ENCODE measurements at regions not wholly inside any gene's neighbourhood (a gene's known extent, or its start where the extent isn't known, plus 50 kb on each side); places are given as distances from the start of the nearest gene placed in this dataset.
"Not testable (repeated sequence)": the region's sequence is repeated elsewhere in the genome, so short reads cannot be mapped to it uniquely, and the experiment has no call there.

GRCh38 chr5:116773926-116774325 lies 199.3 kb upstream of the SEMA6A start:
- H3K4me3 Mint-ChIP-seq (ENCODE audit: low read depth, unreplicated experiment) = no peak overlapping the region
- no TSS peak for BruUV-seq (replicated peaks)
- intact Hi-C loops (cut with micrococcal nuclease; ENCODE audit: unreplicated experiment) = no loop called here
- CTCF ChIA-PET = no interaction called here
- H3K4me1 Mint-ChIP-seq (ENCODE audit: low read depth, unreplicated experiment) = no peaks in the 10 kb centered on the region
- H3K27ac Mint-ChIP-seq (ENCODE audit: unreplicated experiment) = no peak overlapping the region
- H3K27me3 Mint-ChIP-seq (ENCODE audit: unreplicated experiment) = no peaks in the 10 kb centered on the region
- DNase-seq = no peak
- H3K36me3 Mint-ChIP-seq (ENCODE audit: insufficient read depth, unreplicated experiment) = no peaks in the 10 kb centered on the region
- no peaks in the 10 kb centered on the region for H3K9me3 Mint-ChIP-seq (ENCODE audit: low read depth, unreplicated experiment)
- TF ChIP-seq CTCF (IDR thresholded peaks at IDR 0.05; ENCODE audit: unreplicated experiment) = no peak

GRCh38 chr5:116772806-116773205 lies 198.2 kb upstream of the SEMA6A start:
- no peaks in the 10 kb centered on the region for H3K27me3 Mint-ChIP-seq (ENCODE audit: unreplicated experiment)
- TF ChIP-seq CTCF (IDR thresholded peaks at IDR 0.05; ENCODE audit: unreplicated experiment) = no peak
- H3K4me1 Mint-ChIP-seq (ENCODE audit: low read depth, unreplicated experiment) = no peaks in the 10 kb centered on the region
- no peaks in the 10 kb centered on the region for H3K9me3 Mint-ChIP-seq (ENCODE audit: low read depth, unreplicated experiment)
- no TSS peak for BruUV-seq (replicated peaks)
- no peak for DNase-seq
- no peak overlapping the region for H3K4me3 Mint-ChIP-seq (ENCODE audit: low read depth, unreplicated experiment)
- CTCF ChIA-PET = no interaction called here
- no peak overlapping the region for H3K27ac Mint-ChIP-seq (ENCODE audit: unreplicated experiment)
- no peaks in the 10 kb centered on the region for H3K36me3 Mint-ChIP-seq (ENCODE audit: insufficient read depth, unreplicated experiment)
- intact Hi-C loops (cut with micrococcal nuclease; ENCODE audit: unreplicated experiment) = no loop called here

- TF ChIP-seq CTCF (IDR thresholded peaks at IDR 0.05; ENCODE audit: unreplicated experiment) = no peak
- Mint-ChIP-seq H3K4me3 (ENCODE audit: low read depth, unreplicated experiment) (no peak overlapping the region), H3K36me3 (ENCODE audit: insufficient read depth, unreplicated experiment) (no peaks in the 10 kb centered on the region), H3K9me3 (ENCODE audit: low read depth, unreplicated experiment) (no peaks in the 10 kb centered on the region), H3K27me3 (ENCODE audit: unreplicated experiment) (no peaks in the 10 kb centered on the region), H3K4me1 (ENCODE audit: low read depth, unreplicated experiment) (no peaks in the 10 kb centered on the region), H3K27ac (ENCODE audit: unreplicated experiment) (no peak overlapping the region)
- CTCF ChIA-PET = no interaction called here
- intact Hi-C loops (cut with micrococcal nuclease; ENCODE audit: unreplicated experiment) = no loop called here
- BruUV-seq (replicated peaks) = no TSS peak
- DNase-seq = no peak
Measured at GRCh38 chr5:116772152-116772501, 197.5 kb upstream of the SEMA6A start.

GRCh38 chr5:116771466-116772151 lies 197.0 kb upstream of the SEMA6A start:
- no TSS peak for BruUV-seq (replicated peaks)
- Mint-ChIP-seq H3K4me3 (ENCODE audit: low read depth, unreplicated experiment) (no peak overlapping the region), H3K9me3 (ENCODE audit: low read depth, unreplicated experiment) (no peaks in the 10 kb centered on the region), H3K36me3 (ENCODE audit: insufficient read depth, unreplicated experiment) (peaks cover 3% of the 10 kb centered on the region), H3K27ac (ENCODE audit: unreplicated experiment) (no peak overlapping the region), H3K4me1 (ENCODE audit: low read depth, unreplicated experiment) (peaks cover 5% of the 10 kb centered on the region), H3K27me3 (ENCODE audit: unreplicated experiment) (no peaks in the 10 kb centered on the region)
- DNase-seq = no peak
- intact Hi-C loops (cut with micrococcal nuclease; ENCODE audit: unreplicated experiment) = no loop called here
- CTCF ChIA-PET = interaction anchor here (0.6 kb wide), 2 partner anchors 54 to 176 kb away, joined by 3 to 4 read pairs; no protein-coding TSS in a partner anchor
- TF ChIP-seq CTCF (IDR thresholded peaks at IDR 0.05; ENCODE audit: unreplicated experiment) = no peak

- not testable (repeated sequence) for BruUV-seq (replicated peaks); H3K27me3 Mint-ChIP-seq (ENCODE audit: unreplicated experiment); H3K9me3 Mint-ChIP-seq (ENCODE audit: low read depth, unreplicated experiment); DNase-seq; H3K27ac Mint-ChIP-seq (ENCODE audit: unreplicated experiment); H3K4me3 Mint-ChIP-seq (ENCODE audit: low read depth, unreplicated experiment)
- Mint-ChIP-seq H3K36me3 (ENCODE audit: insufficient read depth, unreplicated experiment) (peaks cover 14% of the 10 kb centered on the region), H3K4me1 (ENCODE audit: low read depth, unreplicated experiment) (peaks cover 21% of the 10 kb centered on the region)
- CTCF ChIA-PET = interaction anchor here (0.7 kb wide), 1 partner anchor 379 kb away, joined by 3 read pairs; no protein-coding TSS in a partner anchor
- intact Hi-C loops (cut with micrococcal nuclease; ENCODE audit: unreplicated experiment) = loop anchor here (10.0 kb wide), 2 partner anchors 105 to 155 kb away; no protein-coding TSS in a partner anchor
Measured at GRCh38 chr5:116769953-116770352, 195.3 kb upstream of the SEMA6A start.
